UCSD-AML1 (cell line): ENCODE measurements at regions not wholly inside any gene's neighbourhood (a gene's known extent, or its start where the extent isn't known, plus 50 kb on each side); places are given as distances from the start of the nearest gene placed in this dataset.
"Not testable (repeated sequence)": the region's sequence is repeated elsewhere in the genome, so short reads cannot be mapped to it uniquely, and the experiment has no call there.

Experiments used
- DNase-seq: peaks from one replicate; lab custom pipeline; 2025; ENCODE audit not compliant: unreplicated experiment; lab: John Stamatoyannopoulos, UW

DNA sequence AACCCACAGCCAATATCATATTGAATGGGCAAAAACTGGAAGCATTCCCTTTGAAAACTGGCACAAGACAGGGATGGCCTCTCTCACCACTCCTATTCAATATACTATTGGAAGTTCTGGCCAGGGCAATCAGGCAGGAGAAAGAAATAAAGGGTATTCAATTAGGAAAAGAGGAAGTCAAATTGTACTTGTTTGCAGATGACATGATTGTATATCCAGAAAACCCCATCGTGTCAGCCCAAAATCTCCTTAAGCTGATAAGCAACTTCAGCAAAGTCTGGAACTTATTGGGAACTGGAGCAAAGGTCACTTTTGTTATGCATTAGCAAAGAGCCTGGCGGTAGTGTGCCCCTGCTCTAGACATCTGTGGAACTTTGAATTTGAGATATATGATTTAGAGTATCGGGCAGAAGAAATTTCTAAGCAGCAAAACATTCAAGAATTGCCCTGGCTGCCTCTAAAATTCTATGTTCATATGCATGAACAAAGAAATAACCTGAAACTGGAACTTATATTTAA lies 53.4 kb upstream of the PSMA1 start:
- DNase-seq = not testable (repeated sequence)

DNA sequence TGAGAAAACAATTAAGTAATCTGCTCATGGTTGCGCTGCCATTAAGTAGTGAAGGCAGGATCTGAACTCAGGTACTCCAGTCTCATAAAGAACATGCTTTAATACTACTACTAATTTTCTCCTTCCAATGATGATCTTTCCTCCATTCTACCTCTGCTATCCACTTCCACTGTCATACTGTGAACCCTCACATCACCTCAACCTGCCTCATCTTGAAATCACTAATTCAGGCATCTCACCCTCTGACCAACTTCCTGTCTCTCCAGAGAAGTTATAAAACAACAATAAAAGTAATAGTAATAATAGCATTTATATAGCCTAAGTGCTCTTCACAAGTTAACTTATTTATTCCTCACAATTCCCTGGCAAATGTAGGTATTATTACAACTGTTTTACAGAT lies 57.1 kb upstream of the PSMA1 start:
- no peak for DNase-seq

DNA sequence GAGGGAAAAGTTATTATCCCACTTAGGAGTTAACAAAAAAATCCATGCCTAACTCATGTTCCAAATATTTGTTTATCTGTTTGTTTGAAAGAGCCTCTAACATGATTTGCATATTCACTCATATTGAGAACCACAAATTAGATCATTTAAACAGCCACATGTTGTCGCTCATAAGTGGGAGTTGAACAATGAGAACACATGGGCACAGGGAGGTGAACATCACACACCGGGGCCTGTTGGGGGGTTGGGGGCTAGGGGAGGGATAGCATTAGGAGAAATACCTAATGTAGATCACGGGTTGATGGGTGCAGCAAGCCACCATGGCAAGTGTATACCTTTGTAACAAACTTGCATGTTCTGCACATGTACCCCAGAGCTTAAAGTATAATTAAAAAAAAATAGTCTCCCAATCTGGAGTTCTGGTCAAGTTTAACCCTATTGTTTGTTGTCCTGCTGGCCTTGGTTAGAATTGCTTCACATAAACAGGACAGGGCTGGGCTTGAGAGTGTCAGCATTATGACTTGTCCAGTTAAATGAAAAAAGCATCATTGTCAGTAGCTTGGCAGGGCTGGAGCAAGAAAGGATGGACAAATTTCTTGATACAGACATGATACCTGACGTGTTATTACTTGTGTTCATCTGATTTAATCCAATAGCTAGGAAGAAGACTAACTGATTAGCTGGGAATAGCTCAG lies 57.8 kb upstream of the PSMA1 start:
- DNase-seq = no peak

DNA sequence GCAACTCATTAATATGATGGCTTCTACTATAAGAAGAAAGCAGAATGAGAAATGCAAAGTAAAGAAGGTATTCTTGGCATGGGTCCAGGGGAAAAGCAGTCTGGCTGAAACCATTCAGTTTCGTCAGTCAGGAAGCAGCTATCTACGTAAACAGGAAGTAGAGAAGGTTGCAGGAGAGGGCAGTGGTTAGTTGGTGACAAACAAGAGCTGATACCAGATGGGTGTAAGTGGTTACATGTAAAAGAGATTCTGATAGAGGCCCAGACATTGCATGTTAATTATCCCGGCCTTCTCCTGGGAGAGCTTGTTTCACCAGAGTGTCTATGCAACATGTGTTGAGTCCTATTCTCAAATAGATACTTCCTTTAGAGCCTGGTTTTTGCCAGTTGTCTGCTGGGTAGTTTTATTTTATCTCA lies 58.4 kb upstream of the PSMA1 start:
- peak; percentile 21 for DNase-seq

DNA sequence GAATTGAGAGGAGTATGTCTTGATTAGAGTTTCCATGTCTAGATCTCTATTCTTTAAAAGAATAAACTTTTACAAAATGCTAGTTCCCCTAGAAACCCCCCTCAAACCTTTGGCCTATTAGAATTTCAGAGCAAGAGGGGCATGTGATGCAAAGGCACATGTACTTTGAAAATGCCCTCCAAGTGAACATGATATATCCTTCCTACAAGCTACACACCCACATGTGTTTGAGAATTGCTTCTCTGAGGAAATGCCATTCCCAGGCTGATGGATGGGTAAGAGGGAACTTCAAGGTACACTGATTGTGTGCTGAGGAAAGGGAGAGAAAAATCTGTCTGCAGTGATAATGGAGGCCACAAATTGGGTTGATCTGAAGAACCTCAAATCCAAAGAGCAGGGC lies 59.5 kb upstream of the PSMA1 start:
- no peak for DNase-seq

DNA sequence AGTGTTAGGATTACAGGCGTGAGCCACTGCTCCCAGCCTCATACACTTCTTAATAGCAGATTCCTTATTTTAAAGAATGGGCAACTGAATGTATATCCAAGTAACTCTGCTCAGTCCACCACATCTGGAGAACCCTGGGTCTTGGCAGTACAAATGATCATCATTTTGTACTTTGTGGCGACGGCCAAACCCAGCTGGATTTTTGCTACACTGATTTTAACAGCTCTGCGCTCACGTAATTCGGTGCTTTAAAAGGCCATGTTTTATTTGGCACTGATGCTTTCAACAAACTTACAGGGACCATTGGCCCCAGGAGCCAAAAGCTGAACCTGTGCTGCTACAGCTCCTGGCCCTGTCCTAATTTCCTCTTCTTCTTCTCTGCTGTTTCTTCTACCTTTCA lies 60.8 kb upstream of the PDE3B start:
- no peak for DNase-seq

DNA sequence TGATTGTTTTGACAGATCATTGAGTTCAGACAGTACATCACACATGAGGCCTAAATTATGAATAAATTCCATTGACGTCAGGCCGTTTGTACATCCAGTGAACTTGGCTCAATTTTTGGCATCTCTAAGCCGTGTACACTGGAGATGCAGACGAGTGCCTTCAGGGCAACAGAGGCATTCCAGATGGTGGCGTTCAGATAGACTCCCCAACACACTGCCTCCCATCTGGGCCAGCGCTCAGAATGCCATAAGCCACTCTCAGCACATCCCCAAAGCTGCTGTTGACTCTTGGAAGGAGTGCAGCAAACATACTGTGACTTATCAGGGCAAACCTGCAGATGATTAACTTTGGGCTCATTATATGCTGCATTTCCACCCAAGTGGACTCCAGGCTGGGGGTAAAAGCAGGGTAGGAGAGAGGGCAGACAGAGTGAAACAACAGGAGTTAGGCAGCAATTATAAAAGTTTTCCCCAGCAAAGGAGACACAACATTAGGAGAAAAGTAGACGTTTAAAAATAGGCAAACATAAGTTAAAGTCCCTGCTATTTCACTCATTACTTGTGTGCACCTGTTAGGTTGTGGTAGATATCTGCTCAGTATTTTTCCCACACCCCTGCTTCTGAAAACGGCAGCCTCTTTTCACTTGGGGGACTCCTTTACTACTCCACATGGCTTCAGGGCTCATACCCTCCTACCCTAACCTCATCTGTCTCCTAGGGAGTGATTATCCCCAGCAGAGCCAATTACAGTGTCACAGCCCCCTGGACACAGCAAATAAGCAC lies 60.2 kb upstream of the PDE3B start:
- DNase-seq = no peak

DNA sequence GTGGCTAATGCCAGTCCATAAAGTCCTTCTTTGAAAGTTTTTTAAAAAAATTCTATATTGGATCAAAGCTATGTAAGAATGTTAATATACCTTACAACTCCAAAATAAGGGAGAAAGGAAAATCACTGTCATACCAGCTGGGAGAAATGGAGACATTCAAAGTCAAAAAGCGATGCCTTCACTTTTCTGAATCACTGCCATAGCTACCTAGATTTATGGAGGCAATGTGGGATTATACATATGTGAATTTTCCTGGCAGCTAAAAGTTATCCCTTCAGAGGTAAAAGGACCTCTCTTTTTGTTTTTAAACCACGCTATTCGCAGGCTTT lies 59.6 kb upstream of the PDE3B start:
- no peak for DNase-seq

DNA sequence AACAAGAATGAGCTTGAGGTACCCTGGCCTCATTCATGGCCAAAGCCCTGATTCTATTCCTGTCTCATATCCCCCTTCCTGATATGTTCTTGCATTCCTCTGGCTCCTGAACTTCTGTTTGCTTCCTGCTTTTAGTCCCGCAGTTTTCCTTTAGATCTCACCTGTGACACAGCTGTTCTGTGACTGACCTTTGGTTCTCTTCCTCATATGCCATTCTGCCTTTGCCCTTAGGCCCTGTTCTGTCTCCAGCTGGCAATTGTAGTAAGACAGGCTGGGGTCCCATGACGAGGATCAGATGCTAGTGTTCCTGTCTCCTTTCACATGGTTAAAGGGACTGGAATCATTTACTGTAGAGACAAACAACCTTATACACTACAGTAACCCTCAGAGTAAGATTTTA lies 59.0 kb upstream of the PDE3B start:
- DNase-seq = no peak

DNA sequence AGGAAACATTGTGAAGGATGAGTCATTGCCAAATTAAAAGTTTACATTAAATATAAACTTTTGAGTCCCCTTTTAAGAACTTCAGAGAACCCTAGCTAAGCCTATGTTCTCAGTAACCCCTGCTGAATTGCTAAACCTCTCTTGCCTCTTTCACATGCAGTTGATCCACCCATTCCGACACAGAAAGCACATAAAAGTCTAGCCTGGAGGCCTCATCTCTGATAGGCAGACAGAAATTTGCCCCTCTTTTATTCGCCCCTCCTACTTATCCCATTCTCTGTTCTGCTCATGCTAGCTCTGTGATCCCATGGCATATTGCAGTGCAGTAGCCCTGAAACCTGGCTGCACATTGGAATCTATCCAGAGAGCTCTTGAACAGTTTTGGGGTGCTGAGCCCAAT lies 58.2 kb upstream of the PDE3B start:
- DNase-seq = no peak

DNA sequence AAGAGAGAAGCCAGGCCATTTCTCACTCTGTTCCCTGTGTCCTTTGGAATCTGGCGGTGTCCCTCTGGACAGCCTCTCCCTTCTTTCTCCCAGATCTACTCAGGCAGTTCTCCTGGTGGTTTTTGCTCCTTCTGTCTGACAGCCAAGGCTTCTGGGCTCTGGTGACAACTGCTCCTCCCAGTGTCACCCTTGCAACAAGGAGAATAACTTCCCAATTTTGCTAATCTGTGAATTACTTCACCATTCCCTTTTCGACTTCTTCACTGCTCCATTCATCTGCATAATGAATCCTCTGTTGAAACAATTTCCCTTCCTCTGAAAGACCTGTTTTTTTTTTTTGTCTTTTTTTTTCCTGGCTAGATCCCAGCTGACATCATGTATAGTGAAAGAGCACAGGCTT lies 56.3 kb upstream of the PDE3B start:
- DNase-seq = no peak

DNA sequence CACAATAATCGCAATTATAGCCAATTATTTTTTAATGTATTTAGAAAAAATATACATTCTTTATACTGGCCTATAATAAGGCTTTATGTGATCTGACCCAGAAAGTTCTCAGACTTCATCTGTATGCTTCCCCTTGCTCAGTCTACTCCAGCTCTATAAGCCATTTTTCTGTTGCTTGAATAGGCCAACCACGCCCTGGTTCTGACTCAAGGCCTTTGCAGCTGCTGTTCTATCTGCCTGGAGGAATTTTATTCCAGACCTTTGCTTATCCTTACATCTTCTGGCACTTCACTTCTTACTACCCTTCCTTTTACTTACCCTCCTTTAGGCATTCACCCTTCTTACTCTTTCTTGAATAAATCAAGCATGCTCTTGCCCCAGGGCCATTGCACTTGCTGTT lies 54.9 kb upstream of the PDE3B start:
- no peak for DNase-seq

DNA sequence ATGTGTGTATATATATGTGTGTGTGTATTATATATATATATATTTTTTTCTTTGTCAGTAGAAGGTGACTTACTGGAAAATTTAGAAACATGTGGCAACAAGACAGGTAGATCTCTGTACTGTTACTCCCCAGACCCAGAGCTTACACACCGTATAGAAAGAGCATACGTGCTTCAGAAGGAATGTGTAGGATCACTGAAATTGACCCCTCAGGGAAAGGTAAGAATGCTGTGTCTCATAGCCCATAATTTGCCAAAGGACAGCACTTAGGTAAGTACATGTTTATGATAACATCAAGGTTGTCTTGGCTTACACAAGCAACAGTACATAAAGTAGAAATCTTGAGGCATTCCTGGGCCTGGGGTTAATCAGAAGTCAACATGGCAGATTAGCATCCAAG lies 54.2 kb upstream of the PDE3B start:
- DNase-seq = no peak

DNA sequence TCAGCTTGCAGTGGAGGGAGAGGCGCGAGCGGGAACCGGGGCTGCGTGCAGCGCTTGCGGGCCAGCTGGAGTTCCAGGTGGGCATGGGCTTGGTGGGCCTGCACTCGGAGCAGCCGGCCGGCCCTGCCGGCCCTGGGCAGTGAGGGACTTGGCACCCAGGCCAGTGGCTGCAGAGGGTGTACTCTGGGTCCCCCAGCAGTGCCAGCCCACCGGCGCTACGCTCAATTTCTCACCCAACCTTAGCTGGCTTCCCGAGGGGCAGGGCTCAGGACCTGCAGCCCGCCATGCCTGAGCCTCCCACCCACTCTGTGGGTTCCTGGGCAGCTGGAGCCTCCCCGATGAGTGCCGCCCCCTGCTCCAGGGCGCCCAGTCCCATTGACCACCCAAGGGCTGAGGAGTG lies 52.6 kb upstream of the PDE3B start:
- DNase-seq = not testable (repeated sequence)

DNA sequence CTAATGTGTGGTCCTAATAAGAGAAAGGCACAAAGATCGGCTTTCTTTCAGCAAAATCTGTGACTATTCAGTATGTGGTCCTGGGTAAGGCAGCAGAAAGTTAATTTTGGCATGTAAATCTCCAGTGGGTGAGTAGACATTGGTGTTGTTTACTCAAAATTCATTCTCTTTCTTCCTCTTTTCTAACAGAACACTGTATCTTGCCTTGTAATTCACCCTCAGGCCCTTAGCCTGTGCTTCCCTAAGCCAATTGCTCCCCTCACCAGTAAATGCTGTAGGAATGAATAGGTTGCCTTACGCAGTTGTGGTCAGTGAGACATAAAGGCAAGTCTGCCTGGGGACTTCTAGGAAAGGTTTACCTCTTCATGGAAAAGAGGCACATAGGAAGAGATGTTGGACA lies 49.9 kb upstream of the PDE3B start:
- DNase-seq = no peak
